Head of caudate nucleus (tissue), 42 donors: ENCODE measurements at regions not wholly inside any gene's neighbourhood (a gene's known extent, or its start where the extent isn't known, plus 50 kb on each side); places are given as distances from the start of the nearest gene placed in this dataset.
"Not testable (repeated sequence)": the region's sequence is repeated elsewhere in the genome, so short reads cannot be mapped to it uniquely, and the experiment has no call there.

ENCODE experiments used
- DNase-seq, 42 donors: peaks; one replicate each; pipeline versions ENCODE4 v3.0.0 to v3.0.0-alpha.2; 2020 to 2021; ENCODE audit warnings: mixed read lengths in 7 of 42
- intact Hi-C: fragments of 100-400 bp; cut with DNase I; formaldehyde crosslinking; loops from one replicate; pipeline ENCODE4 v1.15.0; 2022

- DNase-seq = peak in 1 of 42 donors; percentile 28
- intact Hi-C loops = no loop called here
Measured at GRCh38 chr2:7094231-7094741, 177.1 kb downstream of the RNF144A start.

GRCh38 chr2:7096726-7097352 is 179.6 kb downstream of the RNF144A start:
- DNase-seq = peak in 1 of 42 donors; percentile 33
- intact Hi-C loops = loop anchor here (5.0 kb wide), 1 partner anchor 1590 kb away; no protein-coding TSS in a partner anchor

GRCh38 chr2:7097353-7097895 is 180.2 kb downstream of the RNF144A start:
- intact Hi-C loops = loop anchor here (5.0 kb wide), 1 partner anchor 1590 kb away; no protein-coding TSS in a partner anchor
- peak; percentile 42 to 92 (median 81) for DNase-seq

- intact Hi-C loops = loop anchor here (5.0 kb wide), 1 partner anchor 1588 kb away; no protein-coding TSS in a partner anchor
Measured at GRCh38 chr2:7098816-7099215, 181.6 kb downstream of the RNF144A start.

GRCh38 chr2:7099687-7100086 is 182.5 kb downstream of the RNF144A start:
- intact Hi-C loops = loop anchor here (5.0 kb wide), 1 partner anchor 1588 kb away; no protein-coding TSS in a partner anchor
- not testable (repeated sequence) for DNase-seq

More at GRCh38 chr2:7098816-7099215, 181.6 kb downstream of the RNF144A start:
- DNase-seq = no peak

- intact Hi-C loops = no loop called here
- no peak for DNase-seq
Measured at GRCh38 chr2:7102826-7103225, 185.6 kb downstream of the RNF144A start.

GRCh38 chr2:7108792-7109532 is 191.8 kb downstream of the RNF144A start:
- intact Hi-C loops = no loop called here
- peak in 1 of 42 donors; percentile 21 for DNase-seq

GRCh38 chr2:7109533-7109885 is 192.3 kb downstream of the RNF144A start:
- no peak for DNase-seq
- intact Hi-C loops = no loop called here

- no peak for DNase-seq
Measured at GRCh38 chr2:7111626-7112025, 194.4 kb downstream of the RNF144A start.

GRCh38 chr2:7115364-7115763 is 198.2 kb downstream of the RNF144A start:
- no peak for DNase-seq
- intact Hi-C loops = no loop called here

More at GRCh38 chr2:7111626-7112025, 194.4 kb downstream of the RNF144A start:
- intact Hi-C loops = no loop called here

GRCh38 chr2:7115906-7116305 is 198.7 kb downstream of the RNF144A start:
- intact Hi-C loops = no loop called here

GRCh38 chr2:7116511-7116910 is 199.3 kb downstream of the RNF144A start:
- DNase-seq = no peak
- intact Hi-C loops = no loop called here

More at GRCh38 chr2:7115906-7116305, 198.7 kb downstream of the RNF144A start:
- DNase-seq = no peak

- intact Hi-C loops = no loop called here
- DNase-seq = no peak
Measured at GRCh38 chr2:7117076-7117475, 199.9 kb downstream of the RNF144A start.

GRCh38 chr2:7118606-7119131 is 201.5 kb downstream of the RNF144A start:
- DNase-seq = no peak
- intact Hi-C loops = no loop called here

GRCh38 chr2:7119132-7119835 is 202.1 kb downstream of the RNF144A start:
- DNase-seq = peak in 19 of 42 donors; percentile 10 to 69 (median 35)
- intact Hi-C loops = no loop called here

- intact Hi-C loops = no loop called here
- no peak for DNase-seq
Measured at GRCh38 chr2:7121851-7122250, 204.6 kb downstream of the RNF144A start.

GRCh38 chr2:7127156-7127555 is 209.9 kb downstream of the RNF144A start:
- intact Hi-C loops = no loop called here
- no peak for DNase-seq

- DNase-seq = no peak
- intact Hi-C loops = no loop called here
Measured at GRCh38 chr2:7127687-7128086, 210.5 kb downstream of the RNF144A start.

- intact Hi-C loops = no loop called here
Measured at GRCh38 chr2:7131261-7131660, 214.0 kb downstream of the RNF144A start.

More at GRCh38 chr2:7131261-7131660, 214.0 kb downstream of the RNF144A start:
- DNase-seq = no peak
